Neuron (in vitro differentiated cells): ENCODE measurements at regions not wholly inside any gene's neighbourhood (a gene's known extent, or its start where the extent isn't known, plus 50 kb on each side); places are given as distances from the start of the nearest gene placed in this dataset.

ENCODE experiments used
- H2AFZ ChIP-seq: one replicate; pipeline ENCODE4 v1.6.1; 2013; ENCODE audit warnings: low read depth, mild to moderate bottlenecking, inconsistent platforms, low read length, moderate library complexity
- H3K27me3 ChIP-seq: one replicate; pipeline ENCODE4 v1.6.1; 2013; ENCODE audit warnings: low read length; ENCODE audit not compliant: insufficient read depth
- H3K36me3 ChIP-seq: one replicate; pipeline ENCODE4 v1.6.1; 2013; ENCODE audit warnings: low read length; ENCODE audit not compliant: insufficient read depth
- H3K4me1 ChIP-seq: one replicate; pipeline ENCODE4 v1.6.1; 2013; ENCODE audit warnings: low read length; ENCODE audit not compliant: insufficient read depth
- H3K4me3 ChIP-seq: 2 replicates; pipeline ENCODE4 v1.5.1; 2013; ENCODE audit warnings: mild to moderate bottlenecking, low read length, moderate library complexity
- H3K9me3 ChIP-seq: one replicate; pipeline ENCODE4 v1.6.1; 2013; ENCODE audit warnings: low read length

DNA sequence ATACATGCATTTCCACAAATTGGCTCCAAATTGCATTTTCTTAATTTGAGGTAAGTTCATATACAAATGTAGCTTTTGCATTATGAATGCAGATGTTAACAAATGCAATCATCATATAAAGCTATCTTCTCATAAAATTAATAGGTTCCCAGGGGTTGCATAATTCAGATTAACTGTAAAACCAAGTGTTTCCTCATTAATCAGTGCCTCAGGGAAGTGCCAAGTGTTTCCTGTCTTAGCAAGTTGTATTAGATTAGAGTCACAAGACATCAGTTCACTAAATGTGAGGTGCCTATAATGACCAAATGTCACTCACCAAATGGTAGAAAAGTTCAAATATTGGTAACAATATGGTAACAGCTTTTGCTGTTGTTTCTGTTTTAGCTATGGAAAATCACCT lies 140.8 kb downstream of the PTGER3 start:
- H3K27me3 ChIP-seq, result no peaks in the 10 kb centered on the region
- no peak overlapping the region for H3K4me3 ChIP-seq
- no peaks in the 10 kb centered on the region for H3K9me3 ChIP-seq

DNA sequence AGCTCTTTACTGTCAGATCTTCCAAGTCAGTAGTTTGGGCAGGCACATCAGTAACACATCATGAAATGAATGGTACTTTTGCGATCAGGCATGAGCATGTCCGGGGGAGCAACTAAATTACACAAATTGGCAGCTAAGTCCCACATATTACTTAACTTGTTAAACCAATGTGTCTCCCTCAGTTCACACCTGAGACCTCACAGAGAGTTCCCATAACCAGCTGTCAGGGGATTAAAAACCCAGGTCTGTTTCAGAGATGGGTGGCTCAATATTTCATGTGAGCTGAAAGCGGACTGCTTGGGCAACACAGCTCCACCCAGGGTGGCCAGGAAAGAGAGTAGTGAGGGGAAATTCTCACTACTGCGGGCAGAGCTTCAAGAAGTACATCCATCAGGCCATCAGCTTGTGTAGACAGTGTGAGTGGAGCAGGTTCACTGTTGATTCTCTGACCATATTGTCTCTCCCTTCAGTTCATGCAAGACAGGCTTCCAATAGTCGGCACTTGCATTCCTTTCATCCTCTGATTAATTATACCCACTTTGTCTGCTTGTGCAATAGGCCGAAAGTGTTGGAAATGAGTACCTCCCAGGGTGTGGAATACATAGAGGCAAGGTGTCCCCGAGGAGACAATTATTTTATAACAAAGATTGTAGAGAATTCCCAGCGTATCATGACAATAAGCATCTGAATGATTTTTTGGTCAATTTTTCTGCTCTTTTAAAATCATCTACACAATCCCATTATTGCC lies 139.9 kb downstream of the PTGER3 start:
- no peaks in the 10 kb centered on the region for H3K9me3 ChIP-seq
- no peaks in the 10 kb centered on the region for H3K36me3 ChIP-seq
- no peaks in the 10 kb centered on the region for H3K27me3 ChIP-seq
- H3K4me1 ChIP-seq, result no peaks in the 10 kb centered on the region
- H2AFZ ChIP-seq, result no peak overlapping the region
- no peak overlapping the region for H3K4me3 ChIP-seq

More for the DNA sequence above, 140.8 kb downstream of the PTGER3 start:
- Histone ChIP-seq H3K36me3 (no peaks in the 10 kb centered on the region), H2AFZ (no peak overlapping the region), H3K4me1 (no peaks in the 10 kb centered on the region)

DNA sequence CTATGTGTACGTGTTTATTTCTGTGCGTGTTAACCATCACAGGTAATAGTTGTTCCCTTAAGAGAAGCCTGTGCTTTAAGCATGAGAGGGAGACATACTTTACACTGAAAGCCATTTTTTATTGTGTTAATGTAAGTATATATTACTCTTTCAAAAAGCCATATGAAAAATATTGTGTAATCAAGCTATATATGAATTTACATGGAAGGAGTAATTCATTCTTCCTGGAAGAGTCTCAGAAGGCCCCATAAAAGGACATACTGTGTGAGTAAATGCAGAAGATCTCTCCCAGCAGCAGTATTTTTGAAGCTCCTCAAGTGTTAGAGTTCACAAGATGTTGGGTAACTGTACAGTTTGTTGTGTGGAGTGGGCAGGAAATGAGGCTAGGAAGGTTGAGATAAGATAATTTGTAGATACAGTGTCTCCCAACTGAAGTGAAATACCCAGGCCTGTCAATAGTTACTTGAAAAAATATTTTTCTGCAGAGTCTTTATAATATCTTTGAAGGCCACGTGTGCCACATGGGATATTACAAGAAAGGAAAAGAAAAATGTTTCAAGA lies 138.3 kb downstream of the PTGER3 start:
- H3K4me3 ChIP-seq, result no peak overlapping the region
- no peaks in the 10 kb centered on the region for H3K9me3 ChIP-seq
- H2AFZ ChIP-seq, result no peak overlapping the region
- no peaks in the 10 kb centered on the region for H3K4me1 ChIP-seq
- H3K36me3 ChIP-seq, result no peaks in the 10 kb centered on the region
- H3K27me3 ChIP-seq, result no peaks in the 10 kb centered on the region

- no peaks in the 10 kb centered on the region for H3K4me1 ChIP-seq
- no peaks in the 10 kb centered on the region for H3K9me3 ChIP-seq
- H3K27me3 ChIP-seq, result no peaks in the 10 kb centered on the region
- H2AFZ ChIP-seq, result no peak overlapping the region
- no peak overlapping the region for H3K4me3 ChIP-seq
- no peaks in the 10 kb centered on the region for H3K36me3 ChIP-seq
Observed at GRCh38 chr1:70910013-70910412, 137.6 kb downstream of the PTGER3 start.

DNA sequence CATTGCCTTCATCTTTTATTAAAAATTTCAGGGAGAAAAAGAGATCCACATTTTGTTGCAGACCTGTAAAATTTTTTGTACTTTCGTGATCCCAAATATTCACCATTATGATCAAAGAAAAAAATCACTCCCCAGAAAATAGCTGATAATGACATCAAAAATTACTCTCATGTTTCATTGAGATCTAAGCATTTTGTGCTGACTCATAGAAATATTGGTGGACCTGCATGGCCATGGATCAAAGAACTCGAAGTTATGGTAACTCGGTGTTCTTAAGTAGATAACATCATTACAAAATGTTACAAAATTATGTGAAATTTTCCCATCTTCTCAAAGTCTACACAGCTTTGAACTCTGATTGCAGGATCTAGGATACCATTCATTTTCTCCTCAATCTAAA lies 135.8 kb downstream of the PTGER3 start:
- Histone ChIP-seq H3K4me3 (no peak overlapping the region), H2AFZ (no peak overlapping the region), H3K9me3 (no peaks in the 10 kb centered on the region), H3K4me1 (no peaks in the 10 kb centered on the region), H3K27me3 (no peaks in the 10 kb centered on the region), H3K36me3 (no peaks in the 10 kb centered on the region)

- Histone ChIP-seq H3K4me3 (no peak overlapping the region), H3K36me3 (no peaks in the 10 kb centered on the region), H3K27me3 (no peaks in the 10 kb centered on the region), H2AFZ (no peak overlapping the region), H3K4me1 (no peaks in the 10 kb centered on the region), H3K9me3 (no peaks in the 10 kb centered on the region)
Observed at GRCh38 chr1:70914224-70914623, 133.4 kb downstream of the PTGER3 start.

GRCh38 chr1:70915258-70916033 lies 132.2 kb downstream of the PTGER3 start:
- Histone ChIP-seq H3K4me3 (no peak overlapping the region), H3K9me3 (no peaks in the 10 kb centered on the region), H3K36me3 (no peaks in the 10 kb centered on the region), H2AFZ (no peak overlapping the region), H3K27me3 (no peaks in the 10 kb centered on the region), H3K4me1 (no peaks in the 10 kb centered on the region)

- no peak overlapping the region for H2AFZ ChIP-seq
- no peak overlapping the region for H3K4me3 ChIP-seq
- no peaks in the 10 kb centered on the region for H3K27me3 ChIP-seq
- no peaks in the 10 kb centered on the region for H3K4me1 ChIP-seq
- H3K9me3 ChIP-seq, result no peaks in the 10 kb centered on the region
- no peaks in the 10 kb centered on the region for H3K36me3 ChIP-seq
Observed at GRCh38 chr1:70916034-70916427, 131.6 kb downstream of the PTGER3 start.

DNA sequence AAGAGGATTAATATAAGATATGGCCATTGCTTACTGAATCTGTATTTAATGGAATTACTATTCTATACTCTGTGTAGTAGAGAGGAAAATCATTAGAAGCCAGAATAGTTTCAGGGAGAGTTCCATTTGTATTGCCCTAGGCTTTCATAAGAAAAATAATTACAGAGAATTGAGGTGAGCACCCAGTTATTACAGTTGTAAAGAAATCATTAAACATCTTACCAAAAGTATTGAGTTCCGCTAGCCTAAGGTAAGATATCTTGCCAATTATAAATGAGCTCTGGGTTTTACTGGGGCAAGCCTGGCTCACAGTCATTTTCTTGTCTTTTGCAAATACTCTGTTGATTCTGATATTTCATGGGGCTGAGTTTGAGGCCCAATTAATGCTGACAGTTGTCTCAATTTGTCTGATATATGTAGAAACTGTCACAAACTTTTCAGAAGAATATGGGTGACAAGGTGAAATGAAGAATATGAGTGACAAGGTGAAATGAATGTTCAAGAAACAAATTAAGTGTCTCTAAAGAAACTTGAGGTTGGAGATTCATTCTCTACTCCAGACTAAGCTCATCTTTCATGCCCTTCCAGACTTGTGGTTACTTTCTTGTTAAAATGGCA lies 127.8 kb downstream of the PTGER3 start:
- no peaks in the 10 kb centered on the region for H3K36me3 ChIP-seq
- H3K27me3 ChIP-seq, result no peaks in the 10 kb centered on the region
- H3K4me1 ChIP-seq, result no peaks in the 10 kb centered on the region
- peaks cover 3% of the 10 kb centered on the region for H3K9me3 ChIP-seq
- no peak overlapping the region for H2AFZ ChIP-seq
- no peak overlapping the region for H3K4me3 ChIP-seq
